Activated T-helper 2 cell treated with anti-CD3 and anti-CD28 coated beads, Interferon-gamma antibody, Interleukin-2, Interleukin-4, amounts not matched to agents 10 μg/mL and 5 μg/mL and 100 μg/mL, durations not matched to agents 14 hours and 24 hours and 36 hours (primary cell): ENCODE measurements at regions not wholly inside any gene's neighbourhood (a gene's known extent, or its start where the extent isn't known, plus 50 kb on each side); places are given as distances from the start of the nearest gene placed in this dataset.
"Not testable (repeated sequence)": the region's sequence is repeated elsewhere in the genome, so short reads cannot be mapped to it uniquely, and the experiment has no call there.

Experiments used
- DNase-seq: peaks from one replicate; pipeline ENCODE4 v3.0.0; 2021; ENCODE audit warnings: low spot score
- H3K27ac Mint-ChIP-seq: one replicate; pipeline ENCODE4 v1.8.0; 2021; ENCODE audit warnings: mixed read lengths
- H3K27me3 Mint-ChIP-seq: one replicate; pipeline ENCODE4 v1.8.0; 2021; ENCODE audit warnings: low read depth, mixed read lengths
- H3K36me3 Mint-ChIP-seq: one replicate; pipeline ENCODE4 v1.8.0; 2021; ENCODE audit warnings: low read depth, mixed read lengths
- H3K4me1 Mint-ChIP-seq: one replicate; pipeline ENCODE4 v1.8.0; 2021; ENCODE audit warnings: low read depth, mixed read lengths
- H3K4me3 Mint-ChIP-seq: one replicate; pipeline ENCODE4 v1.8.0; 2021; ENCODE audit warnings: low read depth, mild to moderate bottlenecking, moderate library complexity, mixed read lengths
- H3K9me3 Mint-ChIP-seq: one replicate; pipeline ENCODE4 v1.8.0; 2021; ENCODE audit warnings: mixed read lengths
- intact Hi-C: fragments of 100-400 bp; cut with micrococcal nuclease; formaldehyde crosslinking; loops from one replicate; pipeline ENCODE4 v1.15.1; 2023

DNA sequence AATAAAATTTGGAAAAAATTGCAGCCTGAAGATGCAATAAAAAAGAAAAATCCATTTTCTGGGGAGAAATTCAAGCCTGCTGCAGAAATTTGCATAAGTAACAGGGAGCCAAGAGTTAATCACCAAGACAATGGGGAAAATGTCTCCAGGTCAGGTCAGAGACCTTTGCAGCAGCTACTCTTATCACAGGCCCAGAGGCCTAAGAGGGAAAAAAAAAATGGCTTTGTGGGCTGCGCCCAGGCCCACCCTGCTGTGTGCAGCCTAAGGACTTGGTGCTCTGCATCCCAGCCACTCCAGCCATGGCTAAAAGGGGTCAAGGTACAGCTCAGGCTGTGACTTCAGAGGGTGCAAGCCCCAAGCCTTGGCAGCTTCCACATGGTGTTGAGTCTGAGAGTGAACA, 1297.1 kb upstream of the CHAC2 start:
- H3K27ac Mint-ChIP-seq, intact Hi-C loops, H3K4me3 Mint-ChIP-seq, DNase-seq, H3K36me3 Mint-ChIP-seq, H3K27me3 Mint-ChIP-seq, H3K4me1 Mint-ChIP-seq: not testable (repeated sequence)
- H3K9me3 Mint-ChIP-seq = peaks cover 11% of the 10 kb centered on the region

- Mint-ChIP-seq H3K36me3 (no peaks in the 10 kb centered on the region), H3K27me3 (no peaks in the 10 kb centered on the region), H3K4me1 (no peaks in the 10 kb centered on the region), H3K9me3 (peaks cover 22% of the 10 kb centered on the region), H3K27ac (no peak overlapping the region), H3K4me3 (no peak overlapping the region)
- DNase-seq = no peak
- intact Hi-C loops = no loop called here
These were observed 1300.4 kb upstream of the CHAC2 start for GRCh38 chr2:52467189-52467588.

GRCh38 chr2:52465287-52465686, 1302.3 kb upstream of the CHAC2 start:
- Mint-ChIP-seq H3K27ac (no peak overlapping the region), H3K4me3 (no peak overlapping the region), H3K36me3 (no peaks in the 10 kb centered on the region), H3K27me3 (no peaks in the 10 kb centered on the region), H3K9me3 (peaks cover 22% of the 10 kb centered on the region), H3K4me1 (no peaks in the 10 kb centered on the region)
- no peak for DNase-seq
- intact Hi-C loops = no loop called here

DNA sequence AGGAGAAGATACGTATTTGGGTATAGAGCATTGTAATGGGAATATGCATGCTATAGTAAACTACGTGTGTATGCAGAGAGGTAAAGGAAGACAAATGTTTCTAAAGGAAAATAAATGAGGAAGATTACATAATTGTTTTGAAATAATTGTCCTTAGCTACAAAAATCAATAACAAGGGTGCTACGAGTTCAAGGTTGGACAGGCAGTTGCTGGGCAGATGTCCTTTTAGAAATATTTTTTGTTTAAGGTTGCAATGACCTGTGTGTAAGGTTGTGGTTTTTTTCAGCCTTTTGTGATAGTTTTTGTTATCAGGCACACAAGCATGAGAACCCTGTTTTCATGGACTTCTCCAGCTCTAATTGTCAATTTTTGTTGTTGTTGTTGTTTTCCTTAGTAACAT, 1304.1 kb upstream of the CHAC2 start:
- H3K4me1 Mint-ChIP-seq = no peaks in the 10 kb centered on the region
- H3K27ac Mint-ChIP-seq = no peak overlapping the region
- no peaks in the 10 kb centered on the region for H3K27me3 Mint-ChIP-seq
- no peaks in the 10 kb centered on the region for H3K36me3 Mint-ChIP-seq
- DNase-seq = no peak
- peaks cover 18% of the 10 kb centered on the region for H3K9me3 Mint-ChIP-seq
- no peak overlapping the region for H3K4me3 Mint-ChIP-seq
- intact Hi-C loops = no loop called here

DNA sequence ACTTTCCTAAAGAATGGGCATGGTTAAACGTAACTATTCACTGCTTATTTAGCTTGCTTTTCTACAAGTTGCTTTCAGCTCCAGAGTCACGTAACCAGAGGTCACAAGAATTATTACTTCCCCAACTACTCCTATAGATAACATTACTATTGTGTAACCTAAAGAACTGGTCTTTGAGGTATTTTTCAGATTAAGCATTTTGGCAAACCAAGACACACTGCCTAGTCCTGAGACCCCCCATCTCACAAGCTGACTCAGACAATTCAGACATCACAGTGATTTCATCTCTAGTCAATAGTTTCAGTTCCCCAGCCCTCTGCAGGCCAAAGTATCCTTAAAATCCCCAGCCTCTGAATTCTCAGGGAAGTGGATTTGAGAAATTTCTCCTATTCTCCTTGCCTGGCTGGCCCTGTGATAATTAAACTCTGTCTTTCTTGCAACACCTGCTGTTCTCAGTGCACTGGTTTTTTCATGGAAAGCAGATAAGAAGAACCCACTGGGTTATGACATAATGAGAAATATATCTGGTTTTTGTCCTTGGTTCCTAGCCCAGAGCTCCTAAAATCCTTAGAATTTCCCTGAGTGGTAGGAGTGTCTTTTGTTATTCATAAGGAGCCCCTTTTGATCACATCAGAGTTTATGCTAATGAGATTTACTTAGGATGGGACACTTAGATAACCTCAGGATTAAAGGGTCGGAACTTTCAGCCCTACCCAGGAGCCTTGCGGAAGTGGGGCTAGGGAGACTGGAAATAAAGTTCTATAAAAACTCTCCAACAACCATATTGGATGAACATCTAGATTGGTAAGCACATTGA, 1310.8 kb upstream of the CHAC2 start:
- no peak for DNase-seq
- Mint-ChIP-seq H3K27ac (no peak overlapping the region), H3K4me1 (no peaks in the 10 kb centered on the region), H3K9me3 (peaks cover 20% of the 10 kb centered on the region), H3K36me3 (no peaks in the 10 kb centered on the region), H3K27me3 (no peaks in the 10 kb centered on the region), H3K4me3 (no peak overlapping the region)
- intact Hi-C loops = no loop called here

GRCh38 chr2:52454962-52455361, 1312.6 kb upstream of the CHAC2 start:
- Mint-ChIP-seq H3K36me3 (no peaks in the 10 kb centered on the region), H3K4me1 (no peaks in the 10 kb centered on the region), H3K4me3 (no peak overlapping the region), H3K27ac (no peak overlapping the region), H3K27me3 (no peaks in the 10 kb centered on the region), H3K9me3 (peaks cover 20% of the 10 kb centered on the region)
- intact Hi-C loops = no loop called here
- no peak for DNase-seq

- intact Hi-C loops = no loop called here
- no peak overlapping the region for H3K4me3 Mint-ChIP-seq
- H3K4me1 Mint-ChIP-seq = no peaks in the 10 kb centered on the region
- no peaks in the 10 kb centered on the region for H3K27me3 Mint-ChIP-seq
- H3K27ac Mint-ChIP-seq = no peak overlapping the region
- peaks cover 16% of the 10 kb centered on the region for H3K9me3 Mint-ChIP-seq
- no peak for DNase-seq
- no peaks in the 10 kb centered on the region for H3K36me3 Mint-ChIP-seq
These were observed 1315.4 kb upstream of the CHAC2 start for GRCh38 chr2:52452201-52452600.

DNA sequence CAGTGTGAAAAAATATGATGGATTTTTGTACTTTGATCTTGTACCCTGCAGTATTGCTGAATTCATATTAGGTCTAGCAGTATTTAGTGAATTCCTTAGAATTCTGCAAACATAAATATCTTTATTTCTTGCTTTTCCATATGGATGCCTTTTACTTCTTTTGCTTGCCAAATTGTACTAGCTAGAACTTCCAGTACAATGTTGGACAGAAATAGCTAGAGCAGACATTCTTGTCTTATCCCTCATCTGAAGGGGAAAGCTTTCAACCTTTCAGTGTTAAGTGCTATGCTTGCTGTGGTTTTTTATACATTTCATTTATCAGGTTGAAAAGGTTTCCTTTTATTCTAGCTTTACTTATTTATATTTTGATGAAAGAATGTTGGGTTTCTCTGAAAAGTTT, 1321.9 kb upstream of the CHAC2 start:
- H3K9me3 Mint-ChIP-seq = no peaks in the 10 kb centered on the region
- H3K27me3 Mint-ChIP-seq = no peaks in the 10 kb centered on the region

GRCh38 chr2:52431352-52431760, 1336.2 kb upstream of the CHAC2 start:
- H3K36me3 Mint-ChIP-seq = no peaks in the 10 kb centered on the region
- H3K9me3 Mint-ChIP-seq = peaks cover 17% of the 10 kb centered on the region
- no peak overlapping the region for H3K4me3 Mint-ChIP-seq
- no peaks in the 10 kb centered on the region for H3K4me1 Mint-ChIP-seq
- H3K27me3 Mint-ChIP-seq = no peaks in the 10 kb centered on the region
- intact Hi-C loops = no loop called here
- DNase-seq = no peak
- no peak overlapping the region for H3K27ac Mint-ChIP-seq

More for the DNA sequence above, 1321.9 kb upstream of the CHAC2 start:
- no peak for DNase-seq
- Mint-ChIP-seq H3K36me3 (no peaks in the 10 kb centered on the region), H3K27ac (no peak overlapping the region), H3K4me3 (no peak overlapping the region), H3K4me1 (no peaks in the 10 kb centered on the region)
- intact Hi-C loops = no loop called here

DNA sequence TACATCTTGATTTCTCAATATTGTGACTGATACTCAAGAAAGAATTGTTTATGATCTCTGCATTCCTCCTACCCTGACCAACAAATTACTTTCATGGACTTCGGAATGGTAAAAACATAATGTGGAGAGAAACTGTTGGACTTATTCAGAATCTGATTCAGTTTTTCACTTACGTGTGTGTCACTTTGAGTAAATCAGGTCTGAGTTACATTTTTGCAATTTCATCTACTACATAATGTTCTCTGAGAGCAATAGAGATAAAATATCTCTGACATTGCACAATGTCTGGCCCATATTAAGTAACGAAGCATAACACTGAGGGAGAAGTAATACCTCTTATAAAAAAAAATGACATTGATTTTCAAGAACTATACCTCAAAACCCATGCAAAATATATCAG, 1337.9 kb upstream of the CHAC2 start:
- Mint-ChIP-seq H3K4me3 (no peak overlapping the region), H3K36me3 (no peaks in the 10 kb centered on the region), H3K27ac (no peak overlapping the region), H3K9me3 (peaks cover 17% of the 10 kb centered on the region), H3K27me3 (no peaks in the 10 kb centered on the region), H3K4me1 (no peaks in the 10 kb centered on the region)
- no peak for DNase-seq
- intact Hi-C loops = no loop called here

DNA sequence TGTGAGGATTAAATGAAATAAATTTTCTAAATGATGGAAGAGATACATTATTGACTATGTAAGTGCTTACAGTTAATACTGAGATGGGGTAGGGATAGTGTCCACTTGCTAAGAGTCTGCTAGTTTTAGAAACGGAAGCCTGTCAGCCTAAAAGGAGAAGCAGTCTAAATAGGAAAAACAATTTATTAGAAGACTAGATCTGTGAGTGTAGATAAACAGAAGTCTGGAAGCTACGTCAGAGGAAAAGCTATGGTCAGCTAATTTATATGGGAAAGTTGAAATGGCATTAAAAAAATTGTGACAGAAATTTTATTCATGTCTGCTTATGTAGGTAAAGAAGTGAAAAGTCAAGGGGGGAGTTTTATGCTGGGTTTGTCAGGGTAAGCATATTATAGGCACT, 1338.4 kb upstream of the CHAC2 start:
- peaks cover 17% of the 10 kb centered on the region for H3K9me3 Mint-ChIP-seq
- H3K27me3 Mint-ChIP-seq = no peaks in the 10 kb centered on the region
- DNase-seq = no peak
- H3K4me3 Mint-ChIP-seq = no peak overlapping the region
- no peaks in the 10 kb centered on the region for H3K36me3 Mint-ChIP-seq
- no peak overlapping the region for H3K27ac Mint-ChIP-seq
- intact Hi-C loops = no loop called here
- no peaks in the 10 kb centered on the region for H3K4me1 Mint-ChIP-seq

- DNase-seq = no peak
- Mint-ChIP-seq H3K27ac (no peak overlapping the region), H3K9me3 (peaks cover 17% of the 10 kb centered on the region), H3K4me3 (no peak overlapping the region), H3K36me3 (no peaks in the 10 kb centered on the region), H3K27me3 (no peaks in the 10 kb centered on the region), H3K4me1 (no peaks in the 10 kb centered on the region)
- intact Hi-C loops = no loop called here
These were observed 1339.4 kb upstream of the CHAC2 start for GRCh38 chr2:52428224-52428623.

DNA sequence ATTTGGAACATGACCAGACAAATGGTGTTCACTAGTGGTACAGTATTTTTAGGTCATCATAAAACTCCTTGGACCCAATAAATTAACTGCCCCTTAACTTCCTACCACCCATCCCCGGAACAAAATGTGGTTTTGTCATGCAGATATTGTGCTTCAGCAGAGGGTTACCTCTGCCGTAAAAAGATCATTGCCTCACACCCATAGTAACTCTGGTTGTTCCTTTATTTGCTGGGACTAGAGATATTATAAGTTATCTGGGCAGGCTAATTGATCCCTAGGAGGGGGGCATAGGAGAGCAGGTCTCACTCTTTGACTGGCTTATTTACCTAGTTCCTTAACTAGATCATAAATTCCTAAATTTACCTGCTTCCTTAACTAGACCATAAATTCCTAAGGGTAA, 1343.9 kb upstream of the CHAC2 start:
- DNase-seq = no peak
- no peaks in the 10 kb centered on the region for H3K4me1 Mint-ChIP-seq
- H3K36me3 Mint-ChIP-seq = no peaks in the 10 kb centered on the region
- H3K27me3 Mint-ChIP-seq = no peaks in the 10 kb centered on the region
- H3K4me3 Mint-ChIP-seq = no peak overlapping the region
- intact Hi-C loops = no loop called here
- H3K9me3 Mint-ChIP-seq = no peaks in the 10 kb centered on the region
- no peak overlapping the region for H3K27ac Mint-ChIP-seq

GRCh38 chr2:52423111-52423510, 1344.5 kb upstream of the CHAC2 start:
- Mint-ChIP-seq H3K4me1 (no peaks in the 10 kb centered on the region), H3K9me3 (peaks cover 3% of the 10 kb centered on the region), H3K4me3 (no peak overlapping the region), H3K27me3 (no peaks in the 10 kb centered on the region), H3K27ac (no peak overlapping the region), H3K36me3 (no peaks in the 10 kb centered on the region)
- DNase-seq = no peak
- intact Hi-C loops = no loop called here
